ENCODE measurements at regions not wholly inside any gene's neighbourhood (a gene's known extent, or its start where the extent isn't known, plus 50 kb on each side); places are given as distances from the start of the nearest gene placed in this dataset.

GRCh38 chr3:159244933-159245332 is 443.1 kb downstream of the MFSD1 start:
- Histone ChIP-seq H3K27ac (ENCODE audit: extremely low read depth, low read depth, low read length) (no peak overlapping the region), H3K36me3 (ENCODE audit: control insufficient read depth in 2 of 2, insufficient read depth in 1 of 2, low read length in 2 of 2) (no peaks in the 10 kb centered on the region), H3K4me3 (ENCODE audit: low read depth, low read length) (no peak overlapping the region), H3K9me3 (ENCODE audit: control insufficient read depth, insufficient read depth, low read depth, low read length) (no peaks in the 10 kb centered on the region), H3K4me1 (ENCODE audit: control insufficient read depth, insufficient read depth, low read length) (no peaks in the 10 kb centered on the region)
- ChIA-PET CTCF (interaction anchor here (5.1 kb wide), 1 partner anchor 399 kb away, joined by 27 read pairs; no protein-coding TSS in a partner anchor), POLR2A (no interaction called here)
- TF ChIP-seq KLF9 (tag by site-specific recombination; IDR thresholded peaks at IDR 0.05; ENCODE audit: low read depth) (no peak), KLF17 (tag by site-specific recombination; IDR thresholded peaks at IDR 0.05) (no peak), ZNF114 (tag by site-specific recombination; IDR thresholded peaks at IDR 0.05) (no peak), BCL6B (tag by site-specific recombination; IDR thresholded peaks at IDR 0.05) (no peak), ZNF239 (tag by site-specific recombination; IDR thresholded peaks at IDR 0.05) (no peak), TCF7L2 (IDR thresholded peaks at IDR 0.05; ENCODE audit: borderline replicate concordance, low read depth, low read length) (no peak)

- Histone ChIP-seq H3K9me3 (ENCODE audit: control insufficient read depth, insufficient read depth, low read depth, low read length) (no peaks in the 10 kb centered on the region), H3K27ac (ENCODE audit: extremely low read depth, low read depth, low read length) (no peak overlapping the region), H3K4me3 (ENCODE audit: low read depth, low read length) (no peak overlapping the region), H3K36me3 (ENCODE audit: control insufficient read depth in 2 of 2, insufficient read depth in 1 of 2, low read length in 2 of 2) (no peaks in the 10 kb centered on the region), H3K4me1 (ENCODE audit: control insufficient read depth, insufficient read depth, low read length) (no peaks in the 10 kb centered on the region)
- ChIA-PET POLR2A (no interaction called here), CTCF (interaction anchor here (0.7 to 5.1 kb wide), 6 partner anchors 14 to 1641 kb away, joined by 3 to 27 read pairs (median 3); no protein-coding TSS in a partner anchor)
- TF ChIP-seq ZNF473 (tag by site-specific recombination; IDR thresholded peaks at IDR 0.05) (no peak), ZNF585B (tag by site-specific recombination; IDR thresholded peaks at IDR 0.05) (no peak), MYNN (tag by site-specific recombination; IDR thresholded peaks at IDR 0.05; ENCODE audit: borderline replicate concordance) (no peak), EGR2 (tag by site-specific recombination; IDR thresholded peaks at IDR 0.05; ENCODE audit: low read depth) (no peak), ZNF175 (tag by site-specific recombination; IDR thresholded peaks at IDR 0.05) (no peak), ZNF530 (tag by site-specific recombination; IDR thresholded peaks at IDR 0.05; ENCODE audit: low read depth) (no peak), ZNF624 (tag by site-specific recombination; IDR thresholded peaks at IDR 0.05) (no peak)
These were observed 444.0 kb downstream of the MFSD1 start for GRCh38 chr3:159245871-159246270.

GRCh38 chr3:159246385-159246784 is 444.5 kb downstream of the MFSD1 start:
- Histone ChIP-seq H3K4me1 (ENCODE audit: control insufficient read depth, insufficient read depth, low read length) (no peaks in the 10 kb centered on the region), H3K4me3 (ENCODE audit: low read depth, low read length) (no peak overlapping the region), H3K36me3 (ENCODE audit: control insufficient read depth in 2 of 2, insufficient read depth in 1 of 2, low read length in 2 of 2) (no peaks in the 10 kb centered on the region), H3K9me3 (ENCODE audit: control insufficient read depth, insufficient read depth, low read depth, low read length) (no peaks in the 10 kb centered on the region), H3K27ac (ENCODE audit: extremely low read depth, low read depth, low read length) (no peak overlapping the region)
- CTCF ChIA-PET: interaction anchor here (0.7 to 5.1 kb wide), 8 partner anchors 14 to 1641 kb away, joined by 3 to 27 read pairs (median 3); no protein-coding TSS in a partner anchor
- no peak for TF ChIP-seq ZSCAN5A (tag by site-specific recombination; IDR thresholded peaks at IDR 0.05)
- no peak for TF ChIP-seq ZNF184 (tag by site-specific recombination; IDR thresholded peaks at IDR 0.05)
- POLR2A ChIA-PET: no interaction called here

Data from HEK293 (cell line).